ENCODE measurements at regions not wholly inside any gene's neighbourhood (a gene's known extent, or its start where the extent isn't known, plus 50 kb on each side); places are given as distances from the start of the nearest gene placed in this dataset.
"Not testable (repeated sequence)": the region's sequence is repeated elsewhere in the genome, so short reads cannot be mapped to it uniquely, and the experiment has no call there.

DNA sequence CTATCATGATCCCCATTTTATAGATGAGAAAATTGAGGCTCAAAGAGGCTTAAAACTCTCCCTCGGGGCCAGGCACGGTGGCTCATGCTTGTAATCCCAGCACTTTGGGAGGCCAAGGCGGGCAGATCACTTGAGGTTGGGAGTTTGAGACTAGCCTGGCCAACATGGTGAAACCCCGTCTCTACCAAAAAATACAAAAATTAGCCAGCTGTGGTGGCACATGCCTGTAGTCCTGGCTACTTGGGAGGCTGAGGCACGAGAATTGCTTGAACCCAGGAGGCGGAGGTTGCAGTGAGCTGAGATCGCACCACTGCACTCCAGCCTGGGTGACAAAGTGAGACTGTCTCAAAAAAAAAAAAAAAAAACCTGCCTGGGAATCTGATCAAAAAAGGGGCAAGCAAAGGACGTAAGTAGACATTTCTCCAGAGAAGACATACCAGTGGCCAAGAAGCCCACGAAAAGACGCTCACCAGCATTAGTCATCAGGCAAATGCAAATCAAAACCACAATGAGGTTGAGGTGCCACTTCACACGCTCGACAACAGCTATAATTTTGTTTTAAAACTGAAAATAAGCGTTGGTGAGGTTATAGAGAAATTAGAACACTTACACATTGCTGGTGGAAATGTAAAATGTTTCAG is 115.1 kb upstream of the TNRC6C start:
- TF ChIP-seq, protein P1, sequence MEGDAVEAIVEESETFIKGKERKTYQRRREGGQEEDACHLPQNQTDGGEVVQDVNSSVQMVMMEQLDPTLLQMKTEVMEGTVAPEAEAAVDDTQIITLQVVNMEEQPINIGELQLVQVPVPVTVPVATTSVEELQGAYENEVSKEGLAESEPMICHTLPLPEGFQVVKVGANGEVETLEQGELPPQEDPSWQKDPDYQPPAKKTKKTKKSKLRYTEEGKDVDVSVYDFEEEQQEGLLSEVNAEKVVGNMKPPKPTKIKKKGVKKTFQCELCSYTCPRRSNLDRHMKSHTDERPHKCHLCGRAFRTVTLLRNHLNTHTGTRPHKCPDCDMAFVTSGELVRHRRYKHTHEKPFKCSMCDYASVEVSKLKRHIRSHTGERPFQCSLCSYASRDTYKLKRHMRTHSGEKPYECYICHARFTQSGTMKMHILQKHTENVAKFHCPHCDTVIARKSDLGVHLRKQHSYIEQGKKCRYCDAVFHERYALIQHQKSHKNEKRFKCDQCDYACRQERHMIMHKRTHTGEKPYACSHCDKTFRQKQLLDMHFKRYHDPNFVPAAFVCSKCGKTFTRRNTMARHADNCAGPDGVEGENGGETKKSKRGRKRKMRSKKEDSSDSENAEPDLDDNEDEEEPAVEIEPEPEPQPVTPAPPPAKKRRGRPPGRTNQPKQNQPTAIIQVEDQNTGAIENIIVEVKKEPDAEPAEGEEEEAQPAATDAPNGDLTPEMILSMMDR (IDR thresholded peaks at IDR 0.05; ENCODE audit: low read depth, low read length, missing input control): not testable (repeated sequence)
- not testable (repeated sequence) for TF ChIP-seq TAF1 (conservative IDR thresholded peaks at IDR 0.05); YY1 (IDR thresholded peaks at IDR 0.05); RXRA (IDR thresholded peaks at IDR 0.05); EGR1 (IDR thresholded peaks at IDR 0.05; ENCODE audit: low read depth in 2 of 2); MAX (IDR thresholded peaks at IDR 0.05); SP1 (IDR thresholded peaks at IDR 0.05); JUND (IDR thresholded peaks at IDR 0.05); FOXA1 (IDR thresholded peaks at IDR 0.05); HNF4G (IDR thresholded peaks at IDR 0.05); GABPA (IDR thresholded peaks at IDR 0.05 in 1 of 2, conservative IDR thresholded peaks at IDR 0.05 in 1 of 2); RAD21 (IDR thresholded peaks at IDR 0.05)

Data from liver (tissue), 3 donors.